Fibroblast of pulmonary artery (primary cell): ENCODE measurements at regions not wholly inside any gene's neighbourhood (a gene's known extent, or its start where the extent isn't known, plus 50 kb on each side); places are given as distances from the start of the nearest gene placed in this dataset.

Source experiments
- DNase-seq: peaks from one replicate; pipeline ENCODE4 v3.0.0-alpha.2; 2010; ENCODE audit warnings: low read depth
- H3K4me3 ChIP-seq: replicated peaks from 2 replicates; pipeline ENCODE4 v1.5.1; 2011; ENCODE audit warnings: low read depth, mild to moderate bottlenecking, control low read depth, low read length, moderate library complexity
- TF ChIP-seq, protein P1 (sequence below): IDR thresholded peaks from 2 replicates; pipeline ENCODE4 v1.5.1; 2011; ENCODE audit warnings: mild to moderate bottlenecking, control low read depth, low read length, inconsistent platforms; ENCODE audit errors: missing control alignments

DNA sequence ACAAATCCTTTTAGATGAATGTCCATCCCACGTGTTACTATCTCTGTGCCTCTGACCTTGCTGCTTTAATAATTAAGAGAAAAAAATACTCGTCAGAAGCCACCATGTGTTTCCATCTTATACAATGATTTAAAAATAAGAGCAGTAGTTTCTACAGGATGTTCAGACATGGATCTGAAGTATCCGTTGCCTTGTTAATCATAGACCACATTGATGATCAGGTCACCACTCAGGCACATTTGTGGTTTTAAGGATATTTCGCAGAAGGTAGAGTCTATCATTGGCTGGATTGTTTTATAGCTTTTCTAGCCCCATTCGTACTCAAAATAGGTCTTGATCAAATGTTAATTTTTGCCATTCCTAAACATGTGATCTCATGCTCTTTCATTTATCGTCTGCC, 710.0 kb upstream of the ARGLU1 start:
- no peak overlapping the region for H3K4me3 ChIP-seq
- TF ChIP-seq, protein P1, sequence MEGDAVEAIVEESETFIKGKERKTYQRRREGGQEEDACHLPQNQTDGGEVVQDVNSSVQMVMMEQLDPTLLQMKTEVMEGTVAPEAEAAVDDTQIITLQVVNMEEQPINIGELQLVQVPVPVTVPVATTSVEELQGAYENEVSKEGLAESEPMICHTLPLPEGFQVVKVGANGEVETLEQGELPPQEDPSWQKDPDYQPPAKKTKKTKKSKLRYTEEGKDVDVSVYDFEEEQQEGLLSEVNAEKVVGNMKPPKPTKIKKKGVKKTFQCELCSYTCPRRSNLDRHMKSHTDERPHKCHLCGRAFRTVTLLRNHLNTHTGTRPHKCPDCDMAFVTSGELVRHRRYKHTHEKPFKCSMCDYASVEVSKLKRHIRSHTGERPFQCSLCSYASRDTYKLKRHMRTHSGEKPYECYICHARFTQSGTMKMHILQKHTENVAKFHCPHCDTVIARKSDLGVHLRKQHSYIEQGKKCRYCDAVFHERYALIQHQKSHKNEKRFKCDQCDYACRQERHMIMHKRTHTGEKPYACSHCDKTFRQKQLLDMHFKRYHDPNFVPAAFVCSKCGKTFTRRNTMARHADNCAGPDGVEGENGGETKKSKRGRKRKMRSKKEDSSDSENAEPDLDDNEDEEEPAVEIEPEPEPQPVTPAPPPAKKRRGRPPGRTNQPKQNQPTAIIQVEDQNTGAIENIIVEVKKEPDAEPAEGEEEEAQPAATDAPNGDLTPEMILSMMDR = no peak
- no peak for DNase-seq

DNA sequence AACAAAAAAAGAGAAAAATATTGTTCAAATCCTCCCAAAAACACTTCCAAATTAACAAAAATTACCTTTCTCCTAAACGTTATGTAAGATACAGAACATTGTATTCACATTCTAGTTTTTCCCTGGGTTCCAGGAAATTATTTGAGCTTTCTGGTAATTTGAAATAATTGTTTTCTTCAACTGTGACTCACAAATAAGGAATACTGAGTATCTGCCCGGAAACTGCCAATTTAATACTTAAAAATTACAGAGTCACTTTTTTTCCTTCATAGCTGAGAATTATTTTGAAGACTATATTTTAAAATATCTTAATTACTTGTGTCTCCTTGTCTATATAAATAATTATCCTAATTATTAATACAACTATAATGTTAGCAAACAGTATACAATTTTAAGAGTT, 709.0 kb upstream of the ARGLU1 start:
- no peak overlapping the region for H3K4me3 ChIP-seq
- peak; percentile 18 for DNase-seq
- TF ChIP-seq, protein P1 = no peak

DNA sequence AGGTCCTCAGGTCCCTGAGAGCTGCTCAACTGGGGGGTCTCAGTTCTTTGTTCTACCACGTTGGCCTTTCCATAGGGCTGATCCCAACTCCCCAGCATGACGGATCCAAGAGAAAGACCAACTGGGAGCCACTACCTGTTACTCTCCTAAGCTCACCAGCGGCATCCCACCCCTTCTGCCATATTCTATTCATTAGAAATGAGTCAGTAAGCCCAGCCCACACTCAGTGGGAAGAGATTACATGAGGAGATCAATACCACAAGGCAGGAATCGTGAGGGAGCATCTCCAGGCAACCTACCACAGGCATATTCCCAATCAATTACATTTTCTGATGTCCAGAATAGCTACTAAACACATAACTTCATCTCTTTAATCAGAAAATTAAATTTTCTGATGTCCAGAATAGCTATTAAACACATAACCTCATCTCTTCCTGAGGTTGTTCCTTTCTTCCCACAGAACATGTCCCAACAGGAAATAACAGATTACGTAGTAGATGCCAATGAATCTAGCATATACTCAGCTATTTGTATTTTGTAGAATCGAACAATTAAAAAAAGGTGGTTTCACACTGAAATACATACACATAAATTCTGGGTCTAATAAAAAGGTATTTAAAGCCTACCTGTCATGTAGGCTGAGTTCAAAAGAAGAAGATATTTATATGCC, 708.1 kb upstream of the ARGLU1 start:
- DNase-seq = peak; percentile 61
- TF ChIP-seq, protein P1 = no peak
- H3K4me3 ChIP-seq = no peak overlapping the region

DNA sequence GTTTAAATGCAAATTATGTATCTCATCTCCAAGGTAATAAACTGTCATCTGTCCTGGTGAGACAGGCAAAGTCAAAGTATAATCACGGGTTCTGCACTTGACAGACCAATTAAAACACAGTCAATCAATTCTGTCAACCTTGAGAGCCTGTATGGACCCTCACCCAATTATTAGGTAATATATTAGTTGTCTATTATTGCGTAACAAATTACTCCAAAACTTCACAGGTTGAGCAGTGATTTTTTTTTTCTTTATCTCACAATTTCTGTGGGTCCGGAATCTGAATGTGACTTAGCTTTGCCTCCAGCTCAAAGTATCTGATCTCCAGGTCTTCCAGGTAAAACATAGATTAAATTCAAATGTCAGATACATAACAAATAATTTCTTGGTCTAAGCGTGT, 707.4 kb upstream of the ARGLU1 start:
- TF ChIP-seq, protein P1 = no peak
- no peak for DNase-seq
- H3K4me3 ChIP-seq = no peak overlapping the region

DNA sequence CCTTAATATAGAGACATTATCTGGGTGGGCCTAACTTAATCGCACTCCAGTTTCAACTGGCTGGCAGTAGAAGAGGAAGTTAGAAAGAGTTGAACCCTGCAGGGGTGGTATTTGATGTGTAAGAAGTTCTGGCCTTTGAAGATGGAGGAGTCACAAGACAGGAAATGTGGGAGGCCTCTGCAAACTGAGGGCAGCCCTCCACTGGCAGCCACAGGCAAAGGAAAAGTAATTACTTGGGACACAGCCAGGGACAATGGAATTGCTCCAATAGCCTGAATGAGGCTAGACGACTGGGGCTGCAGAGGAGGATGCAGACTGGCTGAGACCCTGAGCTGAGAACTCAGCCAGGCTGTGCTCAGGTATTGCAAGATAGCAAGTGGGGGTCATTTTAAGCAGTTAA, 703.3 kb upstream of the ARGLU1 start:
- peak; percentile 72 for DNase-seq
- H3K4me3 ChIP-seq = no peak overlapping the region
- TF ChIP-seq, protein P1 = no peak

DNA sequence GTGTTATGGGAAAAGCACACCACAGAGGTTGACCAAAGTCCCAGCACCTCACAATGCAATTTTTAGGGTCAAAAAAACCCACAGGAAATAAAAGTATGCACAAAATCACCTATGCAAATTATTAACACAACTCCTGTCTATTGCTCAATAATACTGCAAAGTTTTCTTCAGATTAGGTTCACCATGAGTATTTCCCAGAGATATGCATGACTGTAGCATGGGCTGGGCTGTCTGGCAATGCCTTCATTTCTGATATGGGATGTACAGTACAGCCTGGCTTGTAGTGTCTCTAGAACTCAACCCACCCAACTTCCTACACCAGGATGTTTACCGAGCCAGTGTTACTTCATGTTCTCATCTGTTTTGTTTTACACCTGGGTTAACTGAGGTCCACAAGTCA, 698.7 kb upstream of the ARGLU1 start:
- peak; percentile 8 for DNase-seq
- TF ChIP-seq, protein P1 = no peak

DNA sequence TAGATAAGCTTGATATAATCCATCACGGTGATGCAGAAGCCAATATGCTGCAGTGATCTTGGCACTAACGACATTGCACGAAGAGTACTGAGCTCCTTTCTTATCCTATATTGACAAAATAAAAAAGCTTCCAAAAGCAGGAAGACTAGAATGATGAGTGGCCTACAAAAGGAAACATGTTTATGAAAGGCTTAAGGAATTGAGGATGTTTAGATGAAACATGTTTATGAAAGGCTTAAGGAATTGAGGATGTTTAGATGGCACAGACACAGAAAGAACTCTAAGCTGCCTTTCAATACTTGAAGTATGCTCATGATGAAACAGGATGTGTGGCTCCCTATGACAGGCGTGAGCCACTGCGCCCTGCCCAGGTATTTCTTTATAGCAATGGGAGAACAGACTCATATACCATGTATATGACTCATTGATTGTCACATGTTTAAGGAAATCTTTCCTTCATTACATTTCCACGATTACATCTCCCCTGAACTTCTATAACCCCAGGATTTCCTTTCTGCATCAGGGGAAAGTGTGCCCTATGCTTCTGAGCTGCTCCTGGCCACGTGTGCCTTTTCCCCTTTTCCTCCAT, 690.8 kb upstream of the ARGLU1 start:
- TF ChIP-seq, protein P1 = no peak
- H3K4me3 ChIP-seq = no peak overlapping the region
- DNase-seq = peak; percentile 5

More for the DNA sequence above, 698.7 kb upstream of the ARGLU1 start:
- no peak overlapping the region for H3K4me3 ChIP-seq
